ENCODE measurements at regions not wholly inside any gene's neighbourhood (a gene's known extent, or its start where the extent isn't known, plus 50 kb on each side); places are given as distances from the start of the nearest gene placed in this dataset.
"Not testable (repeated sequence)": the region's sequence is repeated elsewhere in the genome, so short reads cannot be mapped to it uniquely, and the experiment has no call there.

GRCh38 chr2:183541766-183542165 is 417.5 kb downstream of the NUP35 start:
- no peak for DNase-seq

GRCh38 chr2:183542606-183543005 is 418.4 kb downstream of the NUP35 start:
- no peak for DNase-seq

- DNase-seq: no peak
These were observed 419.0 kb downstream of the NUP35 start for GRCh38 chr2:183543222-183543621.

GRCh38 chr2:183543731-183544130 is 419.5 kb downstream of the NUP35 start:
- DNase-seq: no peak

GRCh38 chr2:183546560-183547350 is 422.5 kb downstream of the NUP35 start:
- DNase-seq: not testable (repeated sequence)

GRCh38 chr2:183552716-183553115 is 428.5 kb downstream of the NUP35 start:
- DNase-seq: no peak

- DNase-seq: no peak
These were observed 440.5 kb downstream of the NUP35 start for GRCh38 chr2:183564726-183565125.

- no peak for DNase-seq
These were observed 451.2 kb downstream of the NUP35 start for GRCh38 chr2:183575481-183575880.

GRCh38 chr2:183579686-183580085 is 455.4 kb downstream of the NUP35 start:
- DNase-seq: no peak

GRCh38 chr2:183592271-183592670 is 468.0 kb downstream of the NUP35 start:
- DNase-seq: no peak

- DNase-seq: no peak
These were observed 469.9 kb downstream of the NUP35 start for GRCh38 chr2:183594150-183594549.

GRCh38 chr2:183597841-183598240 is 473.6 kb downstream of the NUP35 start:
- no peak for DNase-seq

GRCh38 chr2:183604065-183604464 is 479.8 kb downstream of the NUP35 start:
- no peak for DNase-seq

- no peak for DNase-seq
These were observed 481.2 kb downstream of the NUP35 start for GRCh38 chr2:183605440-183605839.

- no peak for DNase-seq
These were observed 481.9 kb downstream of the NUP35 start for GRCh38 chr2:183606022-183606717.

- no peak for DNase-seq
These were observed 482.5 kb downstream of the NUP35 start for GRCh38 chr2:183606718-183607085.

- no peak for DNase-seq
These were observed 483.8 kb downstream of the NUP35 start for GRCh38 chr2:183607995-183608394.

- DNase-seq: no peak
These were observed 484.5 kb downstream of the NUP35 start for GRCh38 chr2:183608747-183609146.

- no peak for DNase-seq
These were observed 486.5 kb downstream of the NUP35 start for GRCh38 chr2:183610724-183611123.

- no peak for DNase-seq
These were observed 490.7 kb downstream of the NUP35 start for GRCh38 chr2:183614799-183615435.

GRCh38 chr2:183623227-183623626 is 499.0 kb downstream of the NUP35 start:
- no peak for DNase-seq

GRCh38 chr2:183630964-183631363 is 506.7 kb downstream of the NUP35 start:
- no peak for DNase-seq

- DNase-seq: no peak
These were observed 531.9 kb downstream of the NUP35 start for GRCh38 chr2:183656121-183656520.

GRCh38 chr2:183665425-183665824 is 541.2 kb downstream of the NUP35 start:
- DNase-seq: no peak

Data from NCI-H1048 (cell line).